Esophagus (tissue), 2 donors: ENCODE measurements at regions not wholly inside any gene's neighbourhood (a gene's known extent, or its start where the extent isn't known, plus 50 kb on each side); places are given as distances from the start of the nearest gene placed in this dataset.

Experiments used
- H3K27ac ChIP-seq, 2 donors: one replicate each; pipeline ENCODE4 v1.5.1; 2013; ENCODE audit warnings: low read depth in 2 of 2, mild to moderate bottlenecking in 2 of 2, inconsistent platforms in 1 of 2, low read length in 1 of 2, moderate library complexity in 1 of 2
- H3K27me3 ChIP-seq, 2 donors: one replicate each; pipeline ENCODE4 v1.6.1; 2013; ENCODE audit warnings: low read length in 2 of 2, control low read depth in 1 of 2, mild to moderate bottlenecking in 1 of 2; ENCODE audit not compliant: insufficient read depth in 2 of 2, control insufficient read depth in 1 of 2
- H3K36me3 ChIP-seq, 2 donors: one replicate each; pipeline ENCODE4 v1.6.1; 2013; ENCODE audit warnings: low read length in 1 of 2; ENCODE audit not compliant: control insufficient read depth in 2 of 2, insufficient read depth in 2 of 2
- H3K4me1 ChIP-seq, 2 donors: one replicate each; pipeline ENCODE4 v1.6.1; 2013; ENCODE audit warnings: low read length in 1 of 2; ENCODE audit not compliant: control insufficient read depth in 2 of 2, insufficient read depth in 2 of 2
- H3K4me3 ChIP-seq, 2 donors: one replicate each; pipeline ENCODE4 v1.5.1; 2013; ENCODE audit warnings: low read length in 2 of 2, mild to moderate bottlenecking in 2 of 2, low read depth in 1 of 2, moderate library complexity in 1 of 2
- H3K9me3 ChIP-seq, 2 donors: one replicate each; pipeline ENCODE4 v1.6.1; 2013; ENCODE audit warnings: mild to moderate bottlenecking in 2 of 2, low read depth in 1 of 2, low read length in 1 of 2, moderate library complexity in 1 of 2; ENCODE audit not compliant: control insufficient read depth in 2 of 2, insufficient read depth in 1 of 2
- WGBS, 2 donors: extraction: QIAGEN DNeasy Blood & Tissue Kit; methylation state at CpG; one replicate each; pipeline ENCODE4 v1.1.7; 2013; 5-methylcytosine and 5-hydroxymethylcytosine counted together
- donor health status: healthy with polysubstance abuse.
- donor health status: Bipolar disorder and iron deficiency.

- no peak overlapping the region for H3K4me3 ChIP-seq
- H3K27me3 ChIP-seq = no peaks in the 10 kb centered on the region
- no peaks in the 10 kb centered on the region for H3K9me3 ChIP-seq
- H3K36me3 ChIP-seq = no peaks in the 10 kb centered on the region
- H3K4me1 ChIP-seq = no peaks in the 10 kb centered on the region
- WGBS, 2 donors = 67 to 76% methylated on average over 1 of the region's 1 CpG
- H3K27ac ChIP-seq = no peak overlapping the region
Measured at GRCh38 chr6:77231438-77232305, 231.6 kb downstream of the HTR1B start.

- no peak overlapping the region for H3K27ac ChIP-seq
- no peaks in the 10 kb centered on the region for H3K36me3 ChIP-seq
- H3K27me3 ChIP-seq = no peaks in the 10 kb centered on the region
- no peaks in the 10 kb centered on the region for H3K4me1 ChIP-seq
- no peaks in the 10 kb centered on the region for H3K9me3 ChIP-seq
- H3K4me3 ChIP-seq = no peak overlapping the region
Measured at GRCh38 chr6:77228279-77228678, 235.0 kb downstream of the HTR1B start.

- Histone ChIP-seq H3K9me3 (no peaks in the 10 kb centered on the region), H3K4me1 (no peaks in the 10 kb centered on the region), H3K4me3 (no peak overlapping the region), H3K27me3 (no peaks in the 10 kb centered on the region), H3K36me3 (no peaks in the 10 kb centered on the region), H3K27ac (no peak overlapping the region)
Measured at GRCh38 chr6:77217896-77218295, 245.4 kb downstream of the HTR1B start.

- Histone ChIP-seq H3K9me3 (no peaks in the 10 kb centered on the region), H3K27me3 (no peaks in the 10 kb centered on the region), H3K4me3 (no peak overlapping the region), H3K4me1 (no peaks in the 10 kb centered on the region), H3K36me3 (no peaks in the 10 kb centered on the region), H3K27ac (no peak overlapping the region)
Measured at GRCh38 chr6:77205936-77206335, 257.4 kb downstream of the HTR1B start.

- H3K4me3 ChIP-seq = no peak overlapping the region
- H3K27me3 ChIP-seq = no peaks in the 10 kb centered on the region
- 89 to 93% methylated on average over 1 of the region's 1 CpG for WGBS, 2 donors
- H3K9me3 ChIP-seq = no peaks in the 10 kb centered on the region
- H3K27ac ChIP-seq = no peak overlapping the region
- H3K36me3 ChIP-seq = no peaks in the 10 kb centered on the region
- H3K4me1 ChIP-seq = no peaks in the 10 kb centered on the region
Measured at GRCh38 chr6:77204555-77204954, 258.7 kb downstream of the HTR1B start.

GRCh38 chr6:77183447-77183846, 279.8 kb downstream of the HTR1B start:
- no peaks in the 10 kb centered on the region for H3K4me1 ChIP-seq
- WGBS, 2 donors = 70 to 85% methylated on average over 3 of the region's 3 CpGs
- H3K27ac ChIP-seq = no peak overlapping the region
- H3K27me3 ChIP-seq = no peaks in the 10 kb centered on the region
- peaks cover 0 to 4% of the 10 kb centered on the region in 2 donors for H3K9me3 ChIP-seq
- no peak overlapping the region for H3K4me3 ChIP-seq
- no peaks in the 10 kb centered on the region for H3K36me3 ChIP-seq

GRCh38 chr6:77181749-77182148, 281.5 kb downstream of the HTR1B start:
- Histone ChIP-seq H3K9me3 (peaks cover 0 to 4% of the 10 kb centered on the region in 2 donors), H3K36me3 (no peaks in the 10 kb centered on the region), H3K4me3 (no peak overlapping the region), H3K4me1 (no peaks in the 10 kb centered on the region), H3K27ac (no peak overlapping the region), H3K27me3 (no peaks in the 10 kb centered on the region)
- WGBS, 2 donors = 85 to 92% methylated on average over 3 of the region's 3 CpGs

GRCh38 chr6:77180326-77180725, 283.0 kb downstream of the HTR1B start:
- 51 to 54% methylated on average over 3 of the region's 3 CpGs for WGBS, 2 donors
- Histone ChIP-seq H3K27ac (no peak overlapping the region), H3K27me3 (no peaks in the 10 kb centered on the region), H3K4me1 (no peaks in the 10 kb centered on the region), H3K36me3 (no peaks in the 10 kb centered on the region), H3K4me3 (no peak overlapping the region), H3K9me3 (peaks cover 0 to 4% of the 10 kb centered on the region in 2 donors)

- no peaks in the 10 kb centered on the region for H3K4me1 ChIP-seq
- no peaks in the 10 kb centered on the region for H3K27me3 ChIP-seq
- H3K27ac ChIP-seq = no peak overlapping the region
- no peaks in the 10 kb centered on the region for H3K36me3 ChIP-seq
- 61 to 69% methylated on average over 2 of the region's 2 CpGs for WGBS, 2 donors
- no peak overlapping the region for H3K4me3 ChIP-seq
- H3K9me3 ChIP-seq = peaks cover 3 to 9% of the 10 kb centered on the region in 2 donors
Measured at GRCh38 chr6:77178821-77179220, 284.5 kb downstream of the HTR1B start.

GRCh38 chr6:77177470-77177869, 285.8 kb downstream of the HTR1B start:
- Histone ChIP-seq H3K9me3 (peaks cover 3 to 8% of the 10 kb centered on the region in 2 donors), H3K4me1 (no peaks in the 10 kb centered on the region), H3K27ac (no peak overlapping the region), H3K4me3 (no peak overlapping the region), H3K27me3 (no peaks in the 10 kb centered on the region), H3K36me3 (no peaks in the 10 kb centered on the region)
